ENCODE measurements at regions not wholly inside any gene's neighbourhood (a gene's known extent, or its start where the extent isn't known, plus 50 kb on each side); places are given as distances from the start of the nearest gene placed in this dataset.
"Not testable (repeated sequence)": the region's sequence is repeated elsewhere in the genome, so short reads cannot be mapped to it uniquely, and the experiment has no call there.

DNA sequence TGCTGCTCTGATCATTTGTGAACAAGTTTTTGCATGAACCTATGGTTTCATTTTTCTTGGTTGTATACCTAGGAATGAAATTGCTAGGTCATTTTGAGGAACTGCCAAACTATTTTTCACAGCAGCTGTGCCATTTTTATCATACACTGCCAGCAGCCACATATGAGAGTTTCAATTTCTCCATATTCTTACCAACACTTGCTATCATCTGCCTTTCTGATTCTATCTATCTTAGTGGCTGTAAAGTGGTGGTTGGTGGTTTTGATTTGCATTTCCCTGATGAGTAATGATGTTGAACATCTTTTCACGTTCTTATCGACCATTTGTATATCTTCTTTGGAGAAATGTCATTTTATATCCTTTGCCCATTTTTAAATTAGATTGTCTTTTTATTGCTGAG, 146.1 kb downstream of the C12orf75 start:
- 27 to 82% (median 54%) methylated on average over 2 of the region's 2 CpGs for WGBS, 3 donors
- H3K27me3 ChIP-seq, result no peaks in the 10 kb centered on the region
- TF ChIP-seq POLR2A (IDR thresholded peaks at IDR 0.05) (no peak), EP300 (IDR thresholded peaks at IDR 0.05) (no peak)
- TF ChIP-seq, protein P1, sequence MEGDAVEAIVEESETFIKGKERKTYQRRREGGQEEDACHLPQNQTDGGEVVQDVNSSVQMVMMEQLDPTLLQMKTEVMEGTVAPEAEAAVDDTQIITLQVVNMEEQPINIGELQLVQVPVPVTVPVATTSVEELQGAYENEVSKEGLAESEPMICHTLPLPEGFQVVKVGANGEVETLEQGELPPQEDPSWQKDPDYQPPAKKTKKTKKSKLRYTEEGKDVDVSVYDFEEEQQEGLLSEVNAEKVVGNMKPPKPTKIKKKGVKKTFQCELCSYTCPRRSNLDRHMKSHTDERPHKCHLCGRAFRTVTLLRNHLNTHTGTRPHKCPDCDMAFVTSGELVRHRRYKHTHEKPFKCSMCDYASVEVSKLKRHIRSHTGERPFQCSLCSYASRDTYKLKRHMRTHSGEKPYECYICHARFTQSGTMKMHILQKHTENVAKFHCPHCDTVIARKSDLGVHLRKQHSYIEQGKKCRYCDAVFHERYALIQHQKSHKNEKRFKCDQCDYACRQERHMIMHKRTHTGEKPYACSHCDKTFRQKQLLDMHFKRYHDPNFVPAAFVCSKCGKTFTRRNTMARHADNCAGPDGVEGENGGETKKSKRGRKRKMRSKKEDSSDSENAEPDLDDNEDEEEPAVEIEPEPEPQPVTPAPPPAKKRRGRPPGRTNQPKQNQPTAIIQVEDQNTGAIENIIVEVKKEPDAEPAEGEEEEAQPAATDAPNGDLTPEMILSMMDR (IDR thresholded peaks at IDR 0.05), result no peak
- H3K27ac ChIP-seq, result no peak overlapping the region
- no peaks in the 10 kb centered on the region for H3K4me1 ChIP-seq (ENCODE audit: insufficient read depth)
- no peak for DNase-seq
- no peaks in the 10 kb centered on the region for H3K36me3 ChIP-seq
- H3K4me3 ChIP-seq, result no peak overlapping the region
- no peaks in the 10 kb centered on the region for H3K9me3 ChIP-seq
- intact Hi-C loops (cut with DNase I), result no loop called here

DNA sequence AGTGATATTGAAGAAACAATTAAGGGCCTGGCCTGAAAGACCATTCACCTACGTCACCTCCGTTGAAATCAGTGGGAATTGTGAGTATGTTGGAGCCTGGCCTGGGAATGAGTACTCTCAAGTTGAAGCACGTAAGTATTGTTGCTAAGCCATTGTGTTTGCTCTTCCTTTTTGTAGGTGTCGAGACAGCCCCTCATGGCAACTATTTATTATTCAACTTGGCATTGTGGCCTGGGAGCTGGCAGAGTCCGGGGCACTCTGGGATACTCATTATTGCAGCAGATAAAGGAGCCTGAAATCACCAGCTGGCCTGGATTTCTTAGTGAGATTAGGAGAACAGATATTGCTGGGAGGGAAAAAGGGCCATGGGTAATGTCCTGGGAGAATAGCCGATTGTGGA, 147.4 kb downstream of the C12orf75 start:
- WGBS, 3 donors, result 85 to 92% (median 87%) methylated on average over 6 of the region's 6 CpGs
- TF ChIP-seq EP300 (IDR thresholded peaks at IDR 0.05) (no peak), POLR2A (IDR thresholded peaks at IDR 0.05) (no peak)
- TF ChIP-seq, protein P1 (IDR thresholded peaks at IDR 0.05), result no peak
- H3K27ac ChIP-seq, result no peak overlapping the region

DNA sequence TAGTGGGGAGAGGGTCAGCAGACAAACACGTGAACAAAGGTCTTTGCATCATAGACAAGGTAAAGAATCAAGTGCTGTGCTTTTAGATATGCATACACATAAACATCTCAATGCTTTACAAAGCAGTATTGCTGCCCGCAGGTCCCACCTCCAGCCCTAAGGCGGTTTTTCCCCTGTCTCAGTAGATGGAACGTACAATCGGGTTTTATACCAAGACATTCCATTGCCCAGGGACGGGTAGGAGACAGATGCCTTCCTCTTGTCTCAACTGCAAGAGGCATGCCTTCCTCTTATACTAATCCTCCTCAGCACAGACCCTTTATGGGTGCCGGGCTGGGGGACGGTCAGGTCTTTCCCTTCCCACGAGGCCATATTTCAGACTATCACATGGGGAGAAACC, 148.3 kb downstream of the C12orf75 start:
- H3K4me3 ChIP-seq; H3K36me3 ChIP-seq; H3K9me3 ChIP-seq; DNase-seq; H3K27ac ChIP-seq; H3K4me1 ChIP-seq (ENCODE audit: insufficient read depth); intact Hi-C loops (cut with DNase I); H3K27me3 ChIP-seq: not testable (repeated sequence)
- WGBS, 3 donors, result 82 to 90% (median 86%) methylated on average over 8 to 9 of the region's 9 CpGs

More for the DNA sequence above, 147.4 kb downstream of the C12orf75 start:
- H3K36me3 ChIP-seq, result no peaks in the 10 kb centered on the region
- intact Hi-C loops (cut with DNase I), result no loop called here
- H3K9me3 ChIP-seq, result no peaks in the 10 kb centered on the region
- DNase-seq, result no peak
- H3K4me3 ChIP-seq, result no peak overlapping the region
- no peaks in the 10 kb centered on the region for H3K27me3 ChIP-seq
- no peaks in the 10 kb centered on the region for H3K4me1 ChIP-seq (ENCODE audit: insufficient read depth)

DNA sequence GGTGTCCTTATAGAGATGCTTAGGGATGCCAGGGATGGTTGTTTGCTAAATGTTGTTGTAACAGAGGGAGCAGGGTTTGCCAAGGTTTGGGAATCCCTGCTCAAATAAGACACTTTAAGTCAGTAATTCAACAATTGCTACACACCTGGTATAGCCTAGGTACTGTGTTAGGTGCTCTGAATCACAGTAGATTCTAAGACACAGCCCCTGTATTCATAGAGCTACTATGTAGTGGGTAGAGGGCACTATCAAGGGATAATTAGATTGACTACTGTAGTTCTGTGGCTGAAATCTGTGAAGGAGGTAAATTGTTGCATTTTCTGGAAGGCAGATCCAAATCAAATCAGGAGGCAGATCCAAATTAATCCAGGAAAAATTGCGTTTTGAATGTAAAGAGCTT, 149.2 kb downstream of the C12orf75 start:
- Histone ChIP-seq H3K36me3 (no peaks in the 10 kb centered on the region), H3K9me3 (no peaks in the 10 kb centered on the region), H3K27me3 (no peaks in the 10 kb centered on the region), H3K27ac (no peak overlapping the region), H3K4me3 (no peak overlapping the region), H3K4me1 (ENCODE audit: insufficient read depth) (no peaks in the 10 kb centered on the region)
- intact Hi-C loops (cut with DNase I), result no loop called here
- TF ChIP-seq EP300 (IDR thresholded peaks at IDR 0.05), result no peak
- TF ChIP-seq, protein P1 (IDR thresholded peaks at IDR 0.05), result no peak
- no peak for TF ChIP-seq POLR2A (IDR thresholded peaks at IDR 0.05)
- 72 to 80% (median 74%) methylated on average over 1 of the region's 1 CpG for WGBS, 3 donors
- DNase-seq, result no peak

DNA sequence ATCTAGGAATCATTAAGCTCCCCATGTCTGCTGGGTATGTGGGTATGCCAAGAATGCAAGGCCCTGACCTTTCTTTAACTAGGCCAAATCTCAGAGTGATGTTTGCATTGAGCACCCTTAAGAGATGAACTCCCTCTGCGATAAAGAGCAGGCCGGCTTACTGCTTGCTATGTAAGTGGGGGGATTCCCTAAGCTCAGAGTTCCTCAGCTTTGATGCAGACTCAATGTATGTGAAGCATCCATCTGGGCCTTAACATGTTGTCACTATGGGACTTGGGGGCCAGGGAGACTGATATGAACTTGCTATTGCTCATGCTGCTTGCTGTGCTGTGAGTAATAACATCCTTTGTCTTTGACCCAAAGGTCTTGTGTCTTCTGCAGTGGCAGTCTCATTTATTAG, 149.7 kb downstream of the C12orf75 start:
- no peaks in the 10 kb centered on the region for H3K9me3 ChIP-seq
- DNase-seq, result no peak
- H3K4me1 ChIP-seq (ENCODE audit: insufficient read depth), result peaks cover 2% of the 10 kb centered on the region
- H3K27me3 ChIP-seq, result no peaks in the 10 kb centered on the region
- WGBS, 3 donors, result 65 to 80% (median 66%) methylated on average over 2 of the region's 2 CpGs
- intact Hi-C loops (cut with DNase I), result no loop called here
- TF ChIP-seq POLR2A (IDR thresholded peaks at IDR 0.05) (no peak), EP300 (IDR thresholded peaks at IDR 0.05) (no peak)
- TF ChIP-seq, protein P1 (IDR thresholded peaks at IDR 0.05), result no peak
- no peak overlapping the region for H3K4me3 ChIP-seq
- no peaks in the 10 kb centered on the region for H3K36me3 ChIP-seq
- no peak overlapping the region for H3K27ac ChIP-seq

All from ovary (tissue), 7 donors.